H9 (cell line): ENCODE measurements at regions not wholly inside any gene's neighbourhood (a gene's known extent, or its start where the extent isn't known, plus 50 kb on each side); places are given as distances from the start of the nearest gene placed in this dataset.

Experiments used
- DNase-seq: peaks from one replicate; pipeline ENCODE4 v3.0.0-alpha.2; 2017
- H2AFZ ChIP-seq: one replicate; pipeline ENCODE4 v1.6.1; 2013; ENCODE audit warnings: mild to moderate bottlenecking, low read length, control low read depth, moderate library complexity
- H2AK5ac ChIP-seq: 2 replicates; pipeline ENCODE4 v1.6.1; 2013; ENCODE audit warnings: low read length, control low read depth, mixed read lengths; ENCODE audit not compliant: insufficient read length
- H2BK120ac ChIP-seq: one replicate; pipeline ENCODE4 v1.6.1; 2013; ENCODE audit warnings: low read depth, mild to moderate bottlenecking, low read length, control low read depth, inconsistent platforms; ENCODE audit not compliant: poor library complexity, severe bottlenecking
- H2BK12ac ChIP-seq: 2 replicates; pipeline ENCODE4 v1.6.1; 2013; ENCODE audit warnings: low read length, control low read depth, mixed read lengths, low read depth; ENCODE audit not compliant: insufficient read length
- H2BK15ac ChIP-seq: 2 replicates; pipeline ENCODE4 v1.6.1; 2013; ENCODE audit warnings: low read depth, low read length, control low read depth
- H2BK20ac ChIP-seq: one replicate; pipeline ENCODE4 v1.6.1; 2013; ENCODE audit warnings: low read depth, mild to moderate bottlenecking, low read length, control low read depth, inconsistent platforms; ENCODE audit not compliant: poor library complexity, severe bottlenecking
- H2BK5ac ChIP-seq: 2 replicates; pipeline ENCODE4 v1.6.1; 2013; ENCODE audit warnings: low read length, control low read depth, mixed read lengths; ENCODE audit not compliant: insufficient read length
- H3K14ac ChIP-seq: 2 replicates; pipeline ENCODE4 v1.6.1; 2013; ENCODE audit warnings: low read length, control low read depth; ENCODE audit not compliant: insufficient read depth
- H3K18ac ChIP-seq: 2 replicates; pipeline ENCODE4 v1.6.1; 2013; ENCODE audit warnings: low read depth, mild to moderate bottlenecking, mixed read lengths, low read length, control low read depth; ENCODE audit not compliant: insufficient read length
- H3K23ac ChIP-seq: 2 replicates; pipeline ENCODE4 v1.6.1; 2013; ENCODE audit warnings: low read length, control low read depth, mixed read lengths, low read depth; ENCODE audit not compliant: insufficient read length
- H3K23me2 ChIP-seq: 2 replicates; pipeline ENCODE4 v1.6.1; 2013; ENCODE audit warnings: low read depth, mild to moderate bottlenecking, mixed read lengths, low read length, control low read depth; ENCODE audit not compliant: insufficient read length, poor library complexity, severe bottlenecking
- H3K27ac ChIP-seq: 2 replicates; pipeline ENCODE4 v1.5.1; 2013; ENCODE audit warnings: low read length, control low read depth, mixed read lengths, low read depth; ENCODE audit not compliant: insufficient read length
- H3K27me3 ChIP-seq: 2 replicates; pipeline ENCODE4 v1.6.1; 2013; ENCODE audit warnings: low read length, control low read depth, inconsistent platforms; ENCODE audit not compliant: insufficient read depth
- H3K4ac ChIP-seq: 2 replicates; pipeline ENCODE4 v1.6.1; 2013; ENCODE audit warnings: low read depth, mild to moderate bottlenecking, control low read depth, inconsistent platforms, low read length, moderate library complexity
- H3K4me1 ChIP-seq: 2 replicates; pipeline ENCODE4 v1.6.1; 2013; ENCODE audit warnings: low read length, control low read depth, inconsistent platforms; ENCODE audit not compliant: insufficient read depth
- H3K4me2 ChIP-seq: 2 replicates; pipeline ENCODE4 v1.6.1; 2013; ENCODE audit warnings: low read length, control low read depth, mixed read lengths; ENCODE audit not compliant: insufficient read length, insufficient read depth
- H3K56ac ChIP-seq: 2 replicates; pipeline ENCODE4 v1.6.1; 2013; ENCODE audit warnings: low read depth, mild to moderate bottlenecking, mixed read lengths, low read length, control low read depth; ENCODE audit not compliant: insufficient read length
- H3K79me1 ChIP-seq: 2 replicates; pipeline ENCODE4 v1.6.1; 2013; ENCODE audit warnings: low read depth, mild to moderate bottlenecking, moderate library complexity, low read length, control low read depth, inconsistent platforms; ENCODE audit not compliant: insufficient read depth, poor library complexity, severe bottlenecking
- H3K79me2 ChIP-seq: 2 replicates; pipeline ENCODE4 v1.6.1; 2013; ENCODE audit warnings: low read length, control low read depth, inconsistent platforms; ENCODE audit not compliant: insufficient read depth
- H3K9ac ChIP-seq: 2 replicates; pipeline ENCODE4 v1.6.1; 2013; ENCODE audit warnings: low read length, control low read depth, mixed read lengths; ENCODE audit not compliant: insufficient read length; ENCODE audit errors: extremely low read depth
- H3K9me3 ChIP-seq: one replicate; pipeline ENCODE4 v1.6.1; 2013; ENCODE audit warnings: low read depth, low read length, inconsistent platforms; ENCODE audit not compliant: control insufficient read depth
- H3T11ph ChIP-seq: one replicate; pipeline ENCODE4 v1.6.1; 2013; ENCODE audit warnings: mild to moderate bottlenecking, low read length, control low read depth, inconsistent platforms
- H4K20me1 ChIP-seq: one replicate; pipeline ENCODE4 v1.6.1; 2013; ENCODE audit not compliant: control insufficient read depth, insufficient read length, insufficient read depth
- H4K5ac ChIP-seq: 2 replicates; pipeline ENCODE4 v1.6.1; 2013; ENCODE audit warnings: low read depth, mild to moderate bottlenecking, mixed read lengths, low read length, control low read depth; ENCODE audit not compliant: insufficient read length
- H4K8ac ChIP-seq: replicated peaks from 2 replicates; pipeline ENCODE4 v1.6.1; 2013; ENCODE audit warnings: low read length, control low read depth, mixed read lengths, low read depth; ENCODE audit not compliant: insufficient read length
- H4K91ac ChIP-seq: 2 replicates; pipeline ENCODE4 v1.6.1; 2013; ENCODE audit warnings: low read depth, mild to moderate bottlenecking, moderate library complexity, mixed read lengths, low read length, control low read depth; ENCODE audit not compliant: insufficient read length
- H3K27ac Mint-ChIP-seq, 3 experiments: 2 replicates in 2 of 3; 3 replicates in 1 of 3; pipeline ENCODE4 v1.8.0; 2020 to 2021; ENCODE audit warnings: mixed read lengths in 3 of 3, mild to moderate bottlenecking in 1 of 3, moderate library complexity in 1 of 3
- H3K27me3 Mint-ChIP-seq: 2 replicates; pipeline ENCODE4 v1.8.0; 2021; ENCODE audit warnings: low read depth, mild to moderate bottlenecking, moderate library complexity, mixed read lengths
- H3K36me3 Mint-ChIP-seq, 3 experiments: 2 replicates in 2 of 3; 3 replicates in 1 of 3; pipeline ENCODE4 v1.8.0; 2020 to 2021; ENCODE audit warnings: low read depth in 3 of 3, mixed read lengths in 3 of 3; ENCODE audit not compliant: insufficient read depth in 1 of 3
- H3K4me1 Mint-ChIP-seq, 2 experiments: 2 replicates each; pipeline ENCODE4 v1.8.0; 2020; ENCODE audit warnings: mixed read lengths in 2 of 2
- H3K4me3 Mint-ChIP-seq, 2 experiments: 2 replicates in 1 of 2; 3 replicates in 1 of 2; pipeline ENCODE4 v1.8.0; 2020 to 2021; ENCODE audit warnings: mild to moderate bottlenecking in 2 of 2, mixed read lengths in 2 of 2, moderate library complexity in 1 of 2
- H3K9me3 Mint-ChIP-seq, 2 experiments: 2 replicates in 1 of 2; 3 replicates in 1 of 2; pipeline ENCODE4 v1.8.0; 2020; ENCODE audit warnings: mild to moderate bottlenecking in 2 of 2, mixed read lengths in 2 of 2, moderate library complexity in 1 of 2
- CTCF ChIP-seq: fragments of 200-600 bp; sonication (generic); conservative IDR thresholded peaks from 3 replicates; pipeline ENCODE4 v1.8.0; 2021; ENCODE audit warnings: antibody characterized with exemption, mild to moderate bottlenecking
- WGBS: extraction: QIAGEN DNeasy Blood & Tissue Kit; methylation state at CpG from one replicate; pipeline ENCODE4 v1.1.7; 2013; ENCODE audit warnings: missing lambda C conversion rate, low lambda C conversion rate, mixed read lengths; ENCODE audit not compliant: insufficient read length; ENCODE audit errors: extremely low coverage; 5-methylcytosine and 5-hydroxymethylcytosine counted together

GRCh38 chr7:54354436-54354835 lies 187.7 kb upstream of the VSTM2A start:
- H3K9me3 Mint-ChIP-seq: no peaks in the 10 kb centered on the region; a peak in 2 of 5 replicates
- Histone ChIP-seq H3K79me1 (no peaks in the 10 kb centered on the region), H2BK15ac (no peak overlapping the region)

More at GRCh38 chr7:54354436-54354835, 187.7 kb upstream of the VSTM2A start:
- Histone ChIP-seq H2AFZ (no peak overlapping the region), H3K4me1 (no peaks in the 10 kb centered on the region), H4K5ac (no peak overlapping the region), H4K91ac (no peak overlapping the region), H3K56ac (no peak overlapping the region), H3K9me3 (no peaks in the 10 kb centered on the region), H2BK120ac (no peak overlapping the region), H2BK12ac (no peak overlapping the region), H3K27ac (no peak overlapping the region), H2AK5ac (no peak overlapping the region), H3K14ac (no peak overlapping the region), H3T11ph (no peak overlapping the region), H2BK20ac (no peak overlapping the region), H3K23me2 (peaks cover 2% of the 10 kb centered on the region), H3K4me2 (no peak overlapping the region), H3K27me3 (no peaks in the 10 kb centered on the region), H4K8ac (no peak overlapping the region), H3K79me2 (no peaks in the 10 kb centered on the region), H2BK5ac (no peak overlapping the region), H4K20me1 (no peaks in the 10 kb centered on the region), H3K9ac (no peak overlapping the region), H3K23ac (no peak overlapping the region), H3K4ac (no peak overlapping the region), H3K18ac (no peak overlapping the region)
- H3K27me3 Mint-ChIP-seq: no peaks in the 10 kb centered on the region
- DNase-seq: no peak
- no peak for TF ChIP-seq CTCF
- peaks cover 5% of the 10 kb centered on the region in 2 experiments; a peak in 3 of 4 replicates for H3K4me1 Mint-ChIP-seq
- no peaks in the 10 kb centered on the region for H3K36me3 Mint-ChIP-seq
- no peak overlapping the region for H3K27ac Mint-ChIP-seq
- no CpG with 5 or more reads among the region's 8 CpGs for WGBS
- no peak overlapping the region for H3K4me3 Mint-ChIP-seq
